ENCODE measurements at regions not wholly inside any gene's neighbourhood (a gene's known extent, or its start where the extent isn't known, plus 50 kb on each side); places are given as distances from the start of the nearest gene placed in this dataset.

DNA sequence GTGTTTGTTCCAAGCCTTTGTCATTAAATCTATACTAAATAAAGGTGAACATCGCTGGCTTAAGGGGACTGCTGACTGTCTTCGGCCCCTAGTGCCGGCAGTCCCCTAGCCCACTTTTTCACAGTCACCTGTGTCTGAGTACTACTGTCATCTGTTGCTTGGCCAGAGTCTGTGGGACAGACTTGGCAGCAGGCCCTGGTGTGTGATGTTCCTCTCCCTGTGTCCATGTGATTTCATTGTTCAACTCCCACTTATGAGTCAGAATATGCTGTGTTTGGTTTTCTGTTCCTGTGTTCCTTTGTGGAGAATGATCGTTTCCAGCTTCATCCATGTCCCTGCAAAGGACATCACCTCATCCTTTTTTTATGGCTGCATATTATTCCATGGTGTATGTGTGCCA lies 133.4 kb downstream of the HAO1 start:
- no peaks in the 10 kb centered on the region for H3K27me3 Mint-ChIP-seq (ENCODE audit: insufficient read depth, low read depth, poor library complexity)
- no peak for DNase-seq (ENCODE audit: low spot score)
- Histone ChIP-seq H3K4me3 (no peak overlapping the region), H3K27me3 (ENCODE audit: insufficient read depth) (peaks cover 19% of the 10 kb centered on the region), H3K9me2 (ENCODE audit: insufficient read depth) (peaks cover 8% of the 10 kb centered on the region; the same call in 1 of the 2 replicates), H2AFZ (no peak overlapping the region), H3K79me2 (replicated peaks; ENCODE audit: insufficient read depth) (no peaks in the 10 kb centered on the region), H3K4me1 (ENCODE audit: insufficient read depth) (no peaks in the 10 kb centered on the region), H4K20me1 (replicated peaks; ENCODE audit: insufficient read depth) (no peaks in the 10 kb centered on the region), H3K27ac (ENCODE audit: low read depth) (no peak overlapping the region), H3K36me3 (ENCODE audit: insufficient read depth) (no peaks in the 10 kb centered on the region), H3K4me2 (no peak overlapping the region), H3F3A (replicated peaks; ENCODE audit: low read depth) (no peaks in the 10 kb centered on the region)
- peaks cover 50% of the 10 kb centered on the region for H3K9me3 Mint-ChIP-seq
- H3K4me1 Mint-ChIP-seq, result no peaks in the 10 kb centered on the region; the same call in 2 of the 3 replicates
- peaks cover 10% of the 10 kb centered on the region for H3K36me3 Mint-ChIP-seq (ENCODE audit: low read depth)
- TF ChIP-seq CREB1 (CRISPR knock-in tag; IDR thresholded peaks at IDR 0.05; ENCODE audit: low read depth) (no peak), STAT1 (IDR thresholded peaks at IDR 0.05; ENCODE audit: unreplicated experiment) (no peak), NANOG (IDR thresholded peaks at IDR 0.05; ENCODE audit: borderline replicate concordance) (no peak), EZH2phosphoT487 (IDR thresholded peaks at IDR 0.05; ENCODE audit: unreplicated experiment) (no peak), EZH2 (IDR thresholded peaks at IDR 0.05; ENCODE audit: low read depth, unreplicated experiment) (no peak), POLR2AphosphoS5 (IDR thresholded peaks at IDR 0.05; ENCODE audit: low read depth) (no peak), ZNF114 (CRISPR knock-in tag; IDR thresholded peaks at IDR 0.05) (no peak), JUNB (IDR thresholded peaks at IDR 0.05; ENCODE audit: unreplicated experiment) (no peak), ZNF331 (CRISPR knock-in tag; IDR thresholded peaks at IDR 0.05; ENCODE audit: low read depth) (no peak)
- TF ChIP-seq, protein P1, sequence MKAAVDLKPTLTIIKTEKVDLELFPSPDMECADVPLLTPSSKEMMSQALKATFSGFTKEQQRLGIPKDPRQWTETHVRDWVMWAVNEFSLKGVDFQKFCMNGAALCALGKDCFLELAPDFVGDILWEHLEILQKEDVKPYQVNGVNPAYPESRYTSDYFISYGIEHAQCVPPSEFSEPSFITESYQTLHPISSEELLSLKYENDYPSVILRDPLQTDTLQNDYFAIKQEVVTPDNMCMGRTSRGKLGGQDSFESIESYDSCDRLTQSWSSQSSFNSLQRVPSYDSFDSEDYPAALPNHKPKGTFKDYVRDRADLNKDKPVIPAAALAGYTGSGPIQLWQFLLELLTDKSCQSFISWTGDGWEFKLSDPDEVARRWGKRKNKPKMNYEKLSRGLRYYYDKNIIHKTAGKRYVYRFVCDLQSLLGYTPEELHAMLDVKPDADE (IDR thresholded peaks at IDR 0.05), result no peak
- TF ChIP-seq, protein P2, sequence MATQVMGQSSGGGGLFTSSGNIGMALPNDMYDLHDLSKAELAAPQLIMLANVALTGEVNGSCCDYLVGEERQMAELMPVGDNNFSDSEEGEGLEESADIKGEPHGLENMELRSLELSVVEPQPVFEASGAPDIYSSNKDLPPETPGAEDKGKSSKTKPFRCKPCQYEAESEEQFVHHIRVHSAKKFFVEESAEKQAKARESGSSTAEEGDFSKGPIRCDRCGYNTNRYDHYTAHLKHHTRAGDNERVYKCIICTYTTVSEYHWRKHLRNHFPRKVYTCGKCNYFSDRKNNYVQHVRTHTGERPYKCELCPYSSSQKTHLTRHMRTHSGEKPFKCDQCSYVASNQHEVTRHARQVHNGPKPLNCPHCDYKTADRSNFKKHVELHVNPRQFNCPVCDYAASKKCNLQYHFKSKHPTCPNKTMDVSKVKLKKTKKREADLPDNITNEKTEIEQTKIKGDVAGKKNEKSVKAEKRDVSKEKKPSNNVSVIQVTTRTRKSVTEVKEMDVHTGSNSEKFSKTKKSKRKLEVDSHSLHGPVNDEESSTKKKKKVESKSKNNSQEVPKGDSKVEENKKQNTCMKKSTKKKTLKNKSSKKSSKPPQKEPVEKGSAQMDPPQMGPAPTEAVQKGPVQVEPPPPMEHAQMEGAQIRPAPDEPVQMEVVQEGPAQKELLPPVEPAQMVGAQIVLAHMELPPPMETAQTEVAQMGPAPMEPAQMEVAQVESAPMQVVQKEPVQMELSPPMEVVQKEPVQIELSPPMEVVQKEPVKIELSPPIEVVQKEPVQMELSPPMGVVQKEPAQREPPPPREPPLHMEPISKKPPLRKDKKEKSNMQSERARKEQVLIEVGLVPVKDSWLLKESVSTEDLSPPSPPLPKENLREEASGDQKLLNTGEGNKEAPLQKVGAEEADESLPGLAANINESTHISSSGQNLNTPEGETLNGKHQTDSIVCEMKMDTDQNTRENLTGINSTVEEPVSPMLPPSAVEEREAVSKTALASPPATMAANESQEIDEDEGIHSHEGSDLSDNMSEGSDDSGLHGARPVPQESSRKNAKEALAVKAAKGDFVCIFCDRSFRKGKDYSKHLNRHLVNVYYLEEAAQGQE (IDR thresholded peaks at IDR 0.05; ENCODE audit: unreplicated experiment), result no peak
- TF ChIP-seq, protein P3, sequence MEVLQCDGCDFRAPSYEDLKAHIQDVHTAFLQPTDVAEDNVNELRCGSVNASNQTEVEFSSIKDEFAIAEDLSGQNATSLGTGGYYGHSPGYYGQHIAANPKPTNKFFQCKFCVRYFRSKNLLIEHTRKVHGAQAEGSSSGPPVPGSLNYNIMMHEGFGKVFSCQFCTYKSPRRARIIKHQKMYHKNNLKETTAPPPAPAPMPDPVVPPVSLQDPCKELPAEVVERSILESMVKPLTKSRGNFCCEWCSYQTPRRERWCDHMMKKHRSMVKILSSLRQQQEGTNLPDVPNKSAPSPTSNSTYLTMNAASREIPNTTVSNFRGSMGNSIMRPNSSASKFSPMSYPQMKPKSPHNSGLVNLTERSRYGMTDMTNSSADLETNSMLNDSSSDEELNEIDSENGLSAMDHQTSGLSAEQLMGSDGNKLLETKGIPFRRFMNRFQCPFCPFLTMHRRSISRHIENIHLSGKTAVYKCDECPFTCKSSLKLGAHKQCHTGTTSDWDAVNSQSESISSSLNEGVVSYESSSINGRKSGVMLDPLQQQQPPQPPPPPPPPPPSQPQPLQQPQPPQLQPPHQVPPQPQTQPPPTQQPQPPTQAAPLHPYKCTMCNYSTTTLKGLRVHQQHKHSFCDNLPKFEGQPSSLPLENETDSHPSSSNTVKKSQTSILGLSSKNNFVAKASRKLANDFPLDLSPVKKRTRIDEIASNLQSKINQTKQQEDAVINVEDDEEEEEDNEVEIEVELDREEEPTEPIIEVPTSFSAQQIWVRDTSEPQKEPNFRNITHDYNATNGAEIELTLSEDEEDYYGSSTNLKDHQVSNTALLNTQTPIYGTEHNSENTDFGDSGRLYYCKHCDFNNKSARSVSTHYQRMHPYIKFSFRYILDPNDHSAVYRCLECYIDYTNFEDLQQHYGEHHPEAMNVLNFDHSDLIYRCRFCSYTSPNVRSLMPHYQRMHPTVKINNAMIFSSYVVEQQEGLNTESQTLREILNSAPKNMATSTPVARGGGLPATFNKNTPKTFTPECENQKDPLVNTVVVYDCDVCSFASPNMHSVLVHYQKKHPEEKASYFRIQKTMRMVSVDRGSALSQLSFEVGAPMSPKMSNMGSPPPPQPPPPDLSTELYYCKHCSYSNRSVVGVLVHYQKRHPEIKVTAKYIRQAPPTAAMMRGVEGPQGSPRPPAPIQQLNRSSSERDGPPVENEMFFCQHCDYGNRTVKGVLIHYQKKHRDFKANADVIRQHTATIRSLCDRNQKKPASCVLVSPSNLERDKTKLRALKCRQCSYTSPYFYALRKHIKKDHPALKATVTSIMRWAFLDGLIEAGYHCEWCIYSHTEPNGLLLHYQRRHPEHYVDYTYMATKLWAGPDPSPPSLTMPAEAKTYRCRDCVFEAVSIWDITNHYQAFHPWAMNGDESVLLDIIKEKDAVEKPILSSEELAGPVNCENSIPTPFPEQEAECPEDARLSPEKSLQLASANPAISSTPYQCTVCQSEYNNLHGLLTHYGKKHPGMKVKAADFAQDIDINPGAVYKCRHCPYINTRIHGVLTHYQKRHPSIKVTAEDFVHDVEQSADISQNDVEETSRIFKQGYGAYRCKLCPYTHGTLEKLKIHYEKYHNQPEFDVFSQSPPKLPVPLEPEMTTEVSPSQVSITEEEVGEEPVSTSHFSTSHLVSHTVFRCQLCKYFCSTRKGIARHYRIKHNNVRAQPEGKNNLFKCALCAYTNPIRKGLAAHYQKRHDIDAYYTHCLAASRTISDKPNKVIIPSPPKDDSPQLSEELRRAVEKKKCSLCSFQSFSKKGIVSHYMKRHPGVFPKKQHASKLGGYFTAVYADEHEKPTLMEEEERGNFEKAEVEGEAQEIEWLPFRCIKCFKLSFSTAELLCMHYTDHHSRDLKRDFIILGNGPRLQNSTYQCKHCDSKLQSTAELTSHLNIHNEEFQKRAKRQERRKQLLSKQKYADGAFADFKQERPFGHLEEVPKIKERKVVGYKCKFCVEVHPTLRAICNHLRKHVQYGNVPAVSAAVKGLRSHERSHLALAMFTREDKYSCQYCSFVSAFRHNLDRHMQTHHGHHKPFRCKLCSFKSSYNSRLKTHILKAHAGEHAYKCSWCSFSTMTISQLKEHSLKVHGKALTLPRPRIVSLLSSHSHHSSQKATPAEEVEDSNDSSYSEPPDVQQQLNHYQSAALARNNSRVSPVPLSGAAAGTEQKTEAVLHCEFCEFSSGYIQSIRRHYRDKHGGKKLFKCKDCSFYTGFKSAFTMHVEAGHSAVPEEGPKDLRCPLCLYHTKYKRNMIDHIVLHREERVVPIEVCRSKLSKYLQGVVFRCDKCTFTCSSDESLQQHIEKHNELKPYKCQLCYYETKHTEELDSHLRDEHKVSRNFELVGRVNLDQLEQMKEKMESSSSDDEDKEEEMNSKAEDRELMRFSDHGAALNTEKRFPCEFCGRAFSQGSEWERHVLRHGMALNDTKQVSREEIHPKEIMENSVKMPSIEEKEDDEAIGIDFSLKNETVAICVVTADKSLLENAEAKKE (CRISPR knock-in tag; IDR thresholded peaks at IDR 0.05), result no peak
- TF ChIP-seq, protein P4, sequence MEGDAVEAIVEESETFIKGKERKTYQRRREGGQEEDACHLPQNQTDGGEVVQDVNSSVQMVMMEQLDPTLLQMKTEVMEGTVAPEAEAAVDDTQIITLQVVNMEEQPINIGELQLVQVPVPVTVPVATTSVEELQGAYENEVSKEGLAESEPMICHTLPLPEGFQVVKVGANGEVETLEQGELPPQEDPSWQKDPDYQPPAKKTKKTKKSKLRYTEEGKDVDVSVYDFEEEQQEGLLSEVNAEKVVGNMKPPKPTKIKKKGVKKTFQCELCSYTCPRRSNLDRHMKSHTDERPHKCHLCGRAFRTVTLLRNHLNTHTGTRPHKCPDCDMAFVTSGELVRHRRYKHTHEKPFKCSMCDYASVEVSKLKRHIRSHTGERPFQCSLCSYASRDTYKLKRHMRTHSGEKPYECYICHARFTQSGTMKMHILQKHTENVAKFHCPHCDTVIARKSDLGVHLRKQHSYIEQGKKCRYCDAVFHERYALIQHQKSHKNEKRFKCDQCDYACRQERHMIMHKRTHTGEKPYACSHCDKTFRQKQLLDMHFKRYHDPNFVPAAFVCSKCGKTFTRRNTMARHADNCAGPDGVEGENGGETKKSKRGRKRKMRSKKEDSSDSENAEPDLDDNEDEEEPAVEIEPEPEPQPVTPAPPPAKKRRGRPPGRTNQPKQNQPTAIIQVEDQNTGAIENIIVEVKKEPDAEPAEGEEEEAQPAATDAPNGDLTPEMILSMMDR (conservative IDR thresholded peaks at IDR 0.05; ENCODE audit: low read depth in 2 of 2), result no peak
- no peak overlapping the region for H3K27ac Mint-ChIP-seq
- H3K4me3 Mint-ChIP-seq, result no peak overlapping the region
- ATAC-seq, result no peak

All from GM23338 (cell line).